ENCODE measurements at regions not wholly inside any gene's neighbourhood (a gene's known extent, or its start where the extent isn't known, plus 50 kb on each side); places are given as distances from the start of the nearest gene placed in this dataset.
"Not testable (repeated sequence)": the region's sequence is repeated elsewhere in the genome, so short reads cannot be mapped to it uniquely, and the experiment has no call there.

DNA sequence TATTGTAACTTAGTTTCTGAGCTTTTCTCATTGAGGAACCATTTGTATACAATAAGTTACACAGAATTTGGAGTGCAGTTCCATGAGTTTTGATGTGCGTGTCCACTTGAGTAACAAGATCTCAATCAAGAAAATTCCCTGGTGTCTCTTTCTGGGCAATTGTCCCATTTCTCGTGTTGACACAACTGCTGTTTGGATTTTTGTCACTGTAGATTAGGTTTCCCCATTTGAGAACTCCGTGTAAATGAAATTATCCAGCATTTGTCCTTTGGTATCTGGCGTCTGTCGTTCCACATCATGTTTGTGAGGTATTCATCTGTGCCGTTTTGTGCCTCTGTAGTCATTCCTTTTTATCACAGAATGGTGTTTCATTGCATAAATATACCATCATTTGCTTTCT lies 547.0 kb downstream of the TBC1D22A start:
- Histone ChIP-seq H3K27ac (no peak overlapping the region), H3K4me3 (no peak overlapping the region)
- DNase-seq (ENCODE audit: low spot score) = no peak
- TF ChIP-seq, protein P1, sequence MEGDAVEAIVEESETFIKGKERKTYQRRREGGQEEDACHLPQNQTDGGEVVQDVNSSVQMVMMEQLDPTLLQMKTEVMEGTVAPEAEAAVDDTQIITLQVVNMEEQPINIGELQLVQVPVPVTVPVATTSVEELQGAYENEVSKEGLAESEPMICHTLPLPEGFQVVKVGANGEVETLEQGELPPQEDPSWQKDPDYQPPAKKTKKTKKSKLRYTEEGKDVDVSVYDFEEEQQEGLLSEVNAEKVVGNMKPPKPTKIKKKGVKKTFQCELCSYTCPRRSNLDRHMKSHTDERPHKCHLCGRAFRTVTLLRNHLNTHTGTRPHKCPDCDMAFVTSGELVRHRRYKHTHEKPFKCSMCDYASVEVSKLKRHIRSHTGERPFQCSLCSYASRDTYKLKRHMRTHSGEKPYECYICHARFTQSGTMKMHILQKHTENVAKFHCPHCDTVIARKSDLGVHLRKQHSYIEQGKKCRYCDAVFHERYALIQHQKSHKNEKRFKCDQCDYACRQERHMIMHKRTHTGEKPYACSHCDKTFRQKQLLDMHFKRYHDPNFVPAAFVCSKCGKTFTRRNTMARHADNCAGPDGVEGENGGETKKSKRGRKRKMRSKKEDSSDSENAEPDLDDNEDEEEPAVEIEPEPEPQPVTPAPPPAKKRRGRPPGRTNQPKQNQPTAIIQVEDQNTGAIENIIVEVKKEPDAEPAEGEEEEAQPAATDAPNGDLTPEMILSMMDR (IDR thresholded peaks at IDR 0.05) = no peak

DNA sequence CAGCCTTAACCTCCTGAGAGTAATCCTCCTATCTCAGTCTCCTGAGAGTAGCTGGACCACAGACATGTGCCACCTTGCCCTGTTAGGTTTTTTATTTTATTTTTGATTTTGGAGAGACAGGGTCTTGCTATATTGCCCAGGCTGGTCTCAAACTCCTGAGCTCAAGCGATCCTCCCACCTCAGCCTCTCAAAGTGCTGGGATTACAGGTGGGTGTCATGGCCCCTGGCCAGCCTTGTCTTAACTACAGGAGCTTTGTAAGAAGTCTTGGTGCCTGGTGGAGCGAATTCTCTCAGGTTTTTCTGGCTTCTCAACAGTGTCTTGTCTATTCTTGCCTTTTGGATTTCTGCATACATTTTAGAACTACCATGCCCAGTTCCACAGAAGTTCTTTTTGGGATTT lies 546.4 kb downstream of the TBC1D22A start:
- H3K4me3 ChIP-seq = no peak overlapping the region
- peak; percentile 29 for DNase-seq (ENCODE audit: low spot score)
- no peak overlapping the region for H3K27ac ChIP-seq
- TF ChIP-seq, protein P1 (IDR thresholded peaks at IDR 0.05) = no peak

DNA sequence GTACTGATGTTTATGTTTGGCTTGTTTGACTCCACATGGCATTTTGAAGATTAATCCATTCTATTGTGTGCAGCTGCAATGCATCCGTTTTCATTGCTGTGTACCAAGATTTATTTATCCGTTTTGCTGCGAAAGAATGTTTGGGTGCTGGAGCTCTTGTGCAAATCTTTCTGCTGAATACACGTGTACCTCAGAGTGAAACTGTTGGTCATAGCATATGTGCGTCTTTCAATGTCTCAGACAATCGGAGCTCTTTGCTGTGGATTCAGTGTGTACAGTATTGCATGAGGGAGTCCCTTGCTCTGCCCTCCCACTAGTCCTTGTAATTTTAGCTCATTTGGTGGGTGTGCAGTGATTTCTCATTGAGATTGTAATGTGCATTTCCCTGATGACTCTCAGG lies 545.4 kb downstream of the TBC1D22A start:
- H3K4me3 ChIP-seq = no peak overlapping the region
- H3K27ac ChIP-seq = no peak overlapping the region
- TF ChIP-seq, protein P1 (IDR thresholded peaks at IDR 0.05) = no peak
- peak; percentile 8 for DNase-seq (ENCODE audit: low spot score)

DNA sequence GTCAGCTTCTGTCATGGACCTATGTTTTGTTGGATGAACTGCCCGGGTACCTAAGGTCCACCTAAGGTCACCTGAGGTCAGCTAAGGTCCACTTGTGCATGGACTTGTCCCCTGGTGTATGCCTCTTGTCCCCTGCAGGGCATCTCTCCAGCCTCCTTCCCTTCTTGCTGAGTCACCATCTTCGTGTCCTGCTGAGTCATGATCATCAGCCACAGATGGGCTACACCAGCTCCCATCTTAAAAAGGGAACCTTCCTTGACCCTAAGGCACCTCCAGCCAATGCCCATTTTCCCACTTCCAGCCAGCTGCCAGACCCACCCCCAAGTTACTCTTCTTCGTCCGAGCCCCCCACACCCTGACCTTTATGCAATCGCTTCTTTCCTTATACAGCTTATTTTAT lies 544.9 kb downstream of the TBC1D22A start:
- Histone ChIP-seq H3K4me3 (no peak overlapping the region), H3K27ac (no peak overlapping the region)
- TF ChIP-seq, protein P1 (IDR thresholded peaks at IDR 0.05) = no peak
- peak; percentile 45 for DNase-seq (ENCODE audit: low spot score)

DNA sequence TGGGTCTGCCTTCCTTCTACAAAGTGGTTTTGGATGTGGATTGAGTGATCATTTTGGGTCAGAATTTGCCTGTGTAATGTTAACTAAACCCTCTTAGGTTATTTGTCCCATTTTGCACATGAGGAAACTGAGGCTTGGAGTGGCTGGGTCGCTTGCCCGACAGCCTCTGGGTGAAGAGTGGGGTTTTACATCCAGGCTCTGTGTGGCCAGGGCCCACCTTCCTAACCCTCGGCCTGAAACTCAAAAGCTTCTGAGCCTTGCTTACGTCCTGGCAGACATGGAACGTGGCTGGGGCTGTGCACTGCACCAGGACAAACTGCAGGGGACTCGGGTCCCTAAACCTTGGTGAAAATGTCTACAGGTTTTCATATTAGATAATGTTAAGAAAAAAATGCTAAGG lies 542.4 kb downstream of the TBC1D22A start:
- TF ChIP-seq, protein P1 (IDR thresholded peaks at IDR 0.05) = no peak
- DNase-seq (ENCODE audit: low spot score) = no peak
- H3K4me3 ChIP-seq = no peak overlapping the region
- H3K27ac ChIP-seq = no peak overlapping the region

DNA sequence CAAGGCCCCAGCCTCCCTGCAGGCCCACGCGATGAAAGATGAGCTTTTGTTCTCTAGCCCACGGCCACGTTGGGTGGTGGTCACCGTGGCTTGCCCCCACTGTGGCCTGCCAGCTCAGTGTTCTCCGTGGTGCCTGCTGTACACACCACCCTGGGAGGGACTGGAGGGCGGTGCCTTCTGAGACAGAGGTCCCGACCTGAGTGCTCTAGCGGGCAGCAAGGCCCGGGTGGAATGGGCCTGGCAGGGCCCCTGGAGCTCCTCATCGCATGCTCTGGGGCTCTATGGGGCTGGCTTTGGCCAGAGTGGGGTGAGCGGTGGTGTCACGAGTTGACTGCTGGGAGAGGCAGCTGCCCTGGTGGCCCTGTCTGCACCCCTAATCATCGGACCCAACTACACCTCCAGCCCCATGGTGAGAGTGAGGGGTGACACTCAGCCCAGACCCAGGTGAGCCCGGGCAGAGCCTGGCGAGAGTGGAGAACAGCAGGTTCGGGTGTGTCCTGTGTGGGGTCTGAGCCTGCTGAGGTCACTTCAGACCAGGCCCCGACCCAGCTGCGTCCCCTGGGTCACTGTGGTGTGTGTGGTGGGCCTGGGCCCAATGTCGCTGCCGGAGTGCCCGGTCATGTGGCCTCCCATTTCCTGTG lies 541.9 kb downstream of the TBC1D22A start:
- no peak overlapping the region for H3K27ac ChIP-seq
- H3K4me3 ChIP-seq = no peak overlapping the region
- TF ChIP-seq, protein P1 (IDR thresholded peaks at IDR 0.05) = no peak
- peak; percentile 64 for DNase-seq (ENCODE audit: low spot score)

DNA sequence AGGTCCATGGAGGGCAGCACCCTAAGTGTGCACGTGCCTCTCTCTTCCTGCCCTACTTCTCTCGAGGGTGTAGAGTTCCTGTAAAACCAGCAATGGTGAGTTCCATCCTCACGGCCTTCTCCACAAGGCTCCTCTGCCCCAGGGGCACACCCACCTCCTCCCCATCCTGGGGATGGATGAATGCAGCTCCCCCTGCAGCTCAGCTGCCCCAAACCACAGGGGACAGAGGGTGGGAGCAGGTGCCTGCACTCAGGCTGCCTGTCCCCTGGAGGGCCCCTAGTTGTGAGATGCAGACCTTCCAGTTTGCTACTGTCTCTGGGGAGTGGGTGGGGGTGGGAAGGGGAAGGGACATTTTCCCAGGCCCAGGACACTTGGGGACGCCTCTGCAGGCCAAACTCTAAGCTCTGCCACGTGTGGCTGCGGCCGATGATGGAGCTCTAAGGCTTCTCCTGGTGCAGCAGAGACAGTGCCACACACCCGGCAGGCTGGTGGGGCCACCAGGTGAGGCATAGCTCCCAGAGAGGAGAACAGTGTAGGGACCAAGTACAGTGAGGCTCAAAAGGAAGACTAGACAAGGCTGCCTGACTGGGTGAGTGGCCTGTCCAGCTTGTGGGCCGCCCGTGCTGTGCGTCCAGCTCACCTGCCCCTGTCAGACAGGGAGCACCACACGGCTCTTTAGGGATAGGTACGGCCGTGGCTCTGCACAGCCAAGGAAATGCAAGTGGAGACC lies 540.9 kb downstream of the TBC1D22A start:
- DNase-seq (ENCODE audit: low spot score) = peak; percentile 21
- no peak overlapping the region for H3K4me3 ChIP-seq
- TF ChIP-seq, protein P1 (IDR thresholded peaks at IDR 0.05) = no peak
- no peak overlapping the region for H3K27ac ChIP-seq

DNA sequence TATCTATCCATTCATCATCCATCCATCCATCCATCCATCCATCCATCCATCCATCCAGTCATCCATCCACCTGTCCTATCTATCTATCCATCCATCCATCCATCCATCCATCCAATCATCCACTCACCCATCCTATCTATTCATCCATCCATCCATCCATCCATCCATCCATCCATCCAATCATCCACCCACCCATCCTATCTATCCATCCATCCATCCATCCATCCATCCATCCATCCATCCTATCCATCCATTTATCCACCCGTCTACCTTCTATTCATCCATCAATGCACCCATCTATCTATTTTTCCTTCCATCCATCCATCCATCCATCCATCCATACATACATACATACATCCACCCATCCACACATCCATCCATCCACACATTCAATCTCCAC lies 540.1 kb downstream of the TBC1D22A start:
- not testable (repeated sequence) for H3K27ac ChIP-seq; DNase-seq (ENCODE audit: low spot score); H3K4me3 ChIP-seq
